Mucosa of rectum (tissue), 2 donors: ENCODE measurements at regions not wholly inside any gene's neighbourhood (a gene's known extent, or its start where the extent isn't known, plus 50 kb on each side); places are given as distances from the start of the nearest gene placed in this dataset.
"Not testable (repeated sequence)": the region's sequence is repeated elsewhere in the genome, so short reads cannot be mapped to it uniquely, and the experiment has no call there.

Experiments used
- H3K27ac ChIP-seq, 2 donors: one replicate each; pipeline ENCODE4 v1.7.0; 2013; ENCODE audit warnings: inconsistent platforms in 2 of 2, low read depth in 2 of 2, low read length in 2 of 2
- H3K27me3 ChIP-seq, 2 donors: one replicate each; pipeline ENCODE4 v1.7.0; 2013; ENCODE audit warnings: low read length in 2 of 2; ENCODE audit not compliant: control insufficient read depth in 2 of 2, insufficient read depth in 2 of 2
- H3K36me3 ChIP-seq, 2 donors: one replicate each; pipeline ENCODE4 v1.7.0; 2013; ENCODE audit warnings: low read length in 2 of 2; ENCODE audit not compliant: control insufficient read depth in 2 of 2, insufficient read depth in 2 of 2
- H3K4me1 ChIP-seq, 2 donors: one replicate each; pipeline ENCODE4 v1.7.0; 2013; ENCODE audit warnings: low read length in 2 of 2, mild to moderate bottlenecking in 1 of 2; ENCODE audit not compliant: control insufficient read depth in 2 of 2, insufficient read depth in 2 of 2
- H3K4me3 ChIP-seq, 2 donors: one replicate each; pipeline ENCODE4 v1.7.0; 2013; ENCODE audit warnings: low read length in 2 of 2
- H3K9ac ChIP-seq, 2 donors: one replicate each; pipeline ENCODE4 v1.7.0; 2013; ENCODE audit warnings: low read length in 2 of 2, low read depth in 1 of 2, mild to moderate bottlenecking in 1 of 2
- H3K9me3 ChIP-seq, 2 donors: one replicate each; pipeline ENCODE4 v1.7.0; 2013; ENCODE audit warnings: low read length in 2 of 2; ENCODE audit not compliant: control insufficient read depth in 2 of 2
- donor health status: healthy.
- donor health status: Normal muscosa, but diverticular disease.

- Histone ChIP-seq H3K4me3 (no peak overlapping the region), H3K36me3 (no peaks in the 10 kb centered on the region), H3K9ac (no peak overlapping the region), H3K4me1 (peaks cover 0 to 2% of the 10 kb centered on the region in 2 donors), H3K27ac (no peak overlapping the region), H3K9me3 (no peaks in the 10 kb centered on the region), H3K27me3 (no peaks in the 10 kb centered on the region)
These were observed 150.2 kb downstream of the KCNJ2 start for GRCh38 chr17:70319516-70319915.

GRCh38 chr17:70320673-70321345 is 151.5 kb downstream of the KCNJ2 start:
- H3K4me3 ChIP-seq: no peak overlapping the region
- H3K27ac ChIP-seq: no peak overlapping the region
- no peaks in the 10 kb centered on the region for H3K27me3 ChIP-seq
- no peaks in the 10 kb centered on the region for H3K36me3 ChIP-seq
- no peak overlapping the region for H3K9ac ChIP-seq
- H3K9me3 ChIP-seq: no peaks in the 10 kb centered on the region
- peaks cover 0 to 2% of the 10 kb centered on the region in 2 donors for H3K4me1 ChIP-seq

- no peaks in the 10 kb centered on the region for H3K36me3 ChIP-seq
These were observed 152.0 kb downstream of the KCNJ2 start for GRCh38 chr17:70321352-70321751.

GRCh38 chr17:70323269-70323668 is 153.9 kb downstream of the KCNJ2 start:
- no peaks in the 10 kb centered on the region for H3K27me3 ChIP-seq
- H3K9ac ChIP-seq: no peak overlapping the region
- no peak overlapping the region for H3K4me3 ChIP-seq
- peaks cover 0 to 2% of the 10 kb centered on the region in 2 donors for H3K4me1 ChIP-seq
- H3K27ac ChIP-seq: no peak overlapping the region
- no peaks in the 10 kb centered on the region for H3K36me3 ChIP-seq
- H3K9me3 ChIP-seq: no peaks in the 10 kb centered on the region

More at GRCh38 chr17:70321352-70321751, 152.0 kb downstream of the KCNJ2 start:
- Histone ChIP-seq H3K27me3 (no peaks in the 10 kb centered on the region), H3K9ac (no peak overlapping the region), H3K9me3 (no peaks in the 10 kb centered on the region), H3K27ac (no peak overlapping the region), H3K4me1 (peaks cover 0 to 2% of the 10 kb centered on the region in 2 donors), H3K4me3 (no peak overlapping the region)

- H3K4me3 ChIP-seq: no peak overlapping the region
These were observed 154.7 kb downstream of the KCNJ2 start for GRCh38 chr17:70324031-70324430.

GRCh38 chr17:70327279-70327678 is 157.9 kb downstream of the KCNJ2 start:
- Histone ChIP-seq H3K4me1 (no peaks in the 10 kb centered on the region), H3K27ac (no peak overlapping the region), H3K4me3 (no peak overlapping the region)

More at GRCh38 chr17:70324031-70324430, 154.7 kb downstream of the KCNJ2 start:
- Histone ChIP-seq H3K27me3 (no peaks in the 10 kb centered on the region), H3K36me3 (no peaks in the 10 kb centered on the region), H3K9me3 (no peaks in the 10 kb centered on the region), H3K9ac (no peak overlapping the region), H3K27ac (no peak overlapping the region), H3K4me1 (peaks cover 0 to 2% of the 10 kb centered on the region in 2 donors)

GRCh38 chr17:70327723-70328122 is 158.4 kb downstream of the KCNJ2 start:
- H3K36me3 ChIP-seq: no peaks in the 10 kb centered on the region
- H3K4me1 ChIP-seq: no peaks in the 10 kb centered on the region
- H3K9me3 ChIP-seq: no peaks in the 10 kb centered on the region
- H3K27me3 ChIP-seq: no peaks in the 10 kb centered on the region
- H3K4me3 ChIP-seq: no peak overlapping the region
- H3K27ac ChIP-seq: no peak overlapping the region
- H3K9ac ChIP-seq: no peak overlapping the region

More at GRCh38 chr17:70327279-70327678, 157.9 kb downstream of the KCNJ2 start:
- no peak overlapping the region for H3K9ac ChIP-seq
- H3K36me3 ChIP-seq: no peaks in the 10 kb centered on the region
- no peaks in the 10 kb centered on the region for H3K9me3 ChIP-seq
- no peaks in the 10 kb centered on the region for H3K27me3 ChIP-seq

GRCh38 chr17:70329721-70330120 is 160.4 kb downstream of the KCNJ2 start:
- no peak overlapping the region for H3K27ac ChIP-seq
- H3K9ac ChIP-seq: no peak overlapping the region

GRCh38 chr17:70331066-70331465 is 161.7 kb downstream of the KCNJ2 start:
- H3K9ac ChIP-seq, H3K4me1 ChIP-seq, H3K36me3 ChIP-seq, H3K4me3 ChIP-seq, H3K27me3 ChIP-seq, H3K27ac ChIP-seq, H3K9me3 ChIP-seq: not testable (repeated sequence)

More at GRCh38 chr17:70329721-70330120, 160.4 kb downstream of the KCNJ2 start:
- Histone ChIP-seq H3K9me3 (no peaks in the 10 kb centered on the region), H3K4me3 (no peak overlapping the region), H3K4me1 (no peaks in the 10 kb centered on the region), H3K36me3 (no peaks in the 10 kb centered on the region), H3K27me3 (no peaks in the 10 kb centered on the region)

- H3K9me3 ChIP-seq: no peaks in the 10 kb centered on the region
- H3K27me3 ChIP-seq: no peaks in the 10 kb centered on the region
- peak overlapping the region; percentile 38 to 62 for H3K27ac ChIP-seq
- H3K36me3 ChIP-seq: no peaks in the 10 kb centered on the region
- H3K4me3 ChIP-seq: no peak overlapping the region
- H3K9ac ChIP-seq: no peak overlapping the region
- H3K4me1 ChIP-seq: no peaks in the 10 kb centered on the region
These were observed 163.3 kb downstream of the KCNJ2 start for GRCh38 chr17:70332356-70333210.
